Heart left ventricle (tissue), 16 donors: ENCODE measurements at regions not wholly inside any gene's neighbourhood (a gene's known extent, or its start where the extent isn't known, plus 50 kb on each side); places are given as distances from the start of the nearest gene placed in this dataset.

Experiments used
- ATAC-seq, 4 donors: fragments of 200-7000 bp; cut with Tn5 transposase; one replicate each; pipeline ENCODE4 v1.9.1; 2020 to 2022; ENCODE audit warnings: moderate library complexity in 4 of 4, mild to moderate bottlenecking in 3 of 4, moderate number of reproducible peaks in 1 of 4
- DNase-seq, 5 donors: peaks; one replicate each; pipeline ENCODE4 v3.0.0-alpha.2; 2020
- H3K27ac ChIP-seq, 12 donors: fragments of 200-600 bp; sonication (generic) in 4 of 12; one replicate each; pipeline versions ENCODE4 v1.5.0 to v1.8.0; 2016 to 2022; ENCODE audit warnings: mild to moderate bottlenecking in 2 of 12
- H3K27me3 ChIP-seq, 9 donors: fragments of 200-600 bp; sonication (generic) in 2 of 9; one replicate each; pipeline versions ENCODE4 v1.5.1 to v1.8.0; 2016 to 2022; ENCODE audit warnings: mild to moderate bottlenecking in 3 of 9
- H3K36me3 ChIP-seq, 9 donors: fragments of 200-600 bp; sonication (generic) in 2 of 9; one replicate each; pipeline versions ENCODE4 v1.5.0 to v1.8.0; 2018 to 2022; ENCODE audit warnings: mild to moderate bottlenecking in 2 of 9
- H3K4me1 ChIP-seq, 12 donors: fragments of 200-600 bp; sonication (generic) in 4 of 12; one replicate each; pipeline versions ENCODE4 v1.5.0 to v1.8.0; 2016 to 2022; ENCODE audit warnings: mild to moderate bottlenecking in 3 of 12
- H3K4me3 ChIP-seq, 12 donors: fragments of 200-600 bp; sonication (generic) in 4 of 12; one replicate each; pipeline versions ENCODE4 v1.5.0 to v1.8.0; 2017 to 2022; ENCODE audit warnings: mild to moderate bottlenecking in 9 of 12, moderate library complexity in 4 of 12
- H3K9me3 ChIP-seq, 12 donors: fragments of 200-600 bp; sonication (generic) in 4 of 12; one replicate each; pipeline versions ENCODE4 v1.5.0 to v1.8.0; 2016 to 2022; ENCODE audit warnings: mild to moderate bottlenecking in 1 of 12
- POLR2A ChIP-seq, 2 donors: fragments of 450-650 bp; IDR thresholded peaks; one replicate each; pipeline ENCODE4 v1.6.1; 2017; ENCODE audit warnings: antibody characterized with exemption in 2 of 2, mild to moderate bottlenecking in 2 of 2, moderate library complexity in 2 of 2
- WGBS, 4 donors: extraction: QIAGEN DNeasy Blood & Tissue Kit in 2 of 4; methylation state at CpG; one replicate each; pipeline versions ENCODE4 v1.1.5 to v1.1.7; 2013 to 2018; 5-methylcytosine and 5-hydroxymethylcytosine counted together
- intact Hi-C, 10 donors: fragments of 100-400 bp; cut with DNase I; formaldehyde crosslinking; loops; one replicate each; pipeline versions ENCODE4 v1.11.1 to v1.14.2; 2022
- TF ChIP-seq, protein P1 (sequence below), 12 donors: fragments of 200-600 bp; sonication (generic) in 4 of 12; IDR thresholded peaks; one replicate each; pipeline versions ENCODE4 v1.5.0 to v1.8.0; 2018 to 2022; ENCODE audit warnings: antibody characterized with exemption in 12 of 12, mild to moderate bottlenecking in 5 of 12
- donor health status: ischemic (EF 13 %, LVEDD 7.1; RV severe dilation, severe dysfunction).
- donor health status: healthy with polysubstance abuse.
- donor health status: DM: no; HTN: yes; CAD: no.
- donor health status: DM: no; HTN: no; CAD: no.
- donor health status: ischemic (EF 25% LVEDD 6.9; RV normal size, moderate dysfunction).
- donor health status: ischemic (EF 25% LVEDD 5.7; RV mildly dilated, moderate dysfunction).
- donor health status: healthy.
- donor health status: DM: yes; HTN: yes; CAD: no.
- donor health status: ischemic (EF 35%, LVEDD 5.7; RV mildly dilated, moderate dysfunction).
- donor health status: nonischemic (EF 11% LVEDD 7.7; RV severe dilation, severe dysfunction).
- donor health status: DM: yes; HTN: yes; CAD: no.
- donor health status: PGD.
- donor health status: ischemic (EF 29% LVEDD 5.4; RV normal size, mild dysfunction).
- donor health status: nonischemic (EF 23%, LVEDD 6.1; RV moderate dilation, normal function).

- H3K4me1 ChIP-seq, result no peaks in the 10 kb centered on the region
- WGBS, 4 donors, result 51 to 65% (median 60%) methylated on average over 3 of the region's 3 CpGs
- intact Hi-C loops, result no loop called here
- no peak for ATAC-seq
- H3K27ac ChIP-seq, result no peak overlapping the region
- peaks cover 0 to 3% (median 0%) of the 10 kb centered on the region in 12 donors for H3K9me3 ChIP-seq
- H3K36me3 ChIP-seq, result no peaks in the 10 kb centered on the region
- no peaks in the 10 kb centered on the region for H3K27me3 ChIP-seq
- no peak for DNase-seq
- no peak for TF ChIP-seq POLR2A (IDR thresholded peaks at IDR 0.05)
- TF ChIP-seq, protein P1, sequence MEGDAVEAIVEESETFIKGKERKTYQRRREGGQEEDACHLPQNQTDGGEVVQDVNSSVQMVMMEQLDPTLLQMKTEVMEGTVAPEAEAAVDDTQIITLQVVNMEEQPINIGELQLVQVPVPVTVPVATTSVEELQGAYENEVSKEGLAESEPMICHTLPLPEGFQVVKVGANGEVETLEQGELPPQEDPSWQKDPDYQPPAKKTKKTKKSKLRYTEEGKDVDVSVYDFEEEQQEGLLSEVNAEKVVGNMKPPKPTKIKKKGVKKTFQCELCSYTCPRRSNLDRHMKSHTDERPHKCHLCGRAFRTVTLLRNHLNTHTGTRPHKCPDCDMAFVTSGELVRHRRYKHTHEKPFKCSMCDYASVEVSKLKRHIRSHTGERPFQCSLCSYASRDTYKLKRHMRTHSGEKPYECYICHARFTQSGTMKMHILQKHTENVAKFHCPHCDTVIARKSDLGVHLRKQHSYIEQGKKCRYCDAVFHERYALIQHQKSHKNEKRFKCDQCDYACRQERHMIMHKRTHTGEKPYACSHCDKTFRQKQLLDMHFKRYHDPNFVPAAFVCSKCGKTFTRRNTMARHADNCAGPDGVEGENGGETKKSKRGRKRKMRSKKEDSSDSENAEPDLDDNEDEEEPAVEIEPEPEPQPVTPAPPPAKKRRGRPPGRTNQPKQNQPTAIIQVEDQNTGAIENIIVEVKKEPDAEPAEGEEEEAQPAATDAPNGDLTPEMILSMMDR (IDR thresholded peaks at IDR 0.05), result no peak
- no peak overlapping the region for H3K4me3 ChIP-seq
Measured at GRCh38 chr6:114718186-114718585, 375.4 kb upstream of the HS3ST5 start.

DNA sequence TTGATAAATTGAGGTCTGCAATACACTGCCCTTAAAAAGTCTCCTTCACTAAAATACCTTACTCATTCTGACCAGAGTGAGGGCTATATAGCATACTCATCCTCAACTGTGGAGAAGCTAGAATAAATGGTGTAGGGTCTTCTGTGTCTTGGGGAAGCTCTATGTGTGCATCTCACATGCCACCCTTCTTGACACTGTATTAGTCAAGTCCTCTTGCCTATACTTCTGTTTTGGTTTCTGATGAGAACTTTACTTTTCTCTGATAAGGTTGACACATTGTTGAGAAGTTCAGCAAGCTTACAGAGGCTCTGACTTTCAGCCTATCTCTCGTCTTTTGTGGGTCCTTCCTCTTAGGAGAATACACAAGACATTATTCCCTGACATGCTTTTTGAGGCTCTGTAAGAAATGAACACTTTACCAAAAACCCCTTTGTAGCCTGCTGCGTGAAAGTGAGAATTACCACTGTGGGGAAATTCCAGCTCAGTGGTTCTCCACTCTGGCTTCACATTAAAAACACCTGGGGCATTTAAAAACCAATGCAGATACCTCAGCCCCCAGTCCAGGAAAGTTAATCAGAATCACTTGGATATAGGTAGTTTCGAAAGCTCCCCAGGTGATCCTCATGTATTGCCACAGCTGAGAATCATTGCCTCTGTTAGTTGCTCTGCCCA lies 372.1 kb upstream of the HS3ST5 start:
- ATAC-seq (no peak), DNase-seq (no peak)
- Histone ChIP-seq H3K4me3 (no peak overlapping the region), H3K36me3 (no peaks in the 10 kb centered on the region), H3K4me1 (no peaks in the 10 kb centered on the region), H3K27me3 (no peaks in the 10 kb centered on the region), H3K27ac (no peak overlapping the region), H3K9me3 (no peaks in the 10 kb centered on the region)
- 65 to 73% (median 70%) methylated on average over 3 of the region's 3 CpGs for WGBS, 4 donors
- intact Hi-C loops, result no loop called here
- no peak for TF ChIP-seq POLR2A (IDR thresholded peaks at IDR 0.05)
- TF ChIP-seq, protein P1 (IDR thresholded peaks at IDR 0.05), result no peak

DNA sequence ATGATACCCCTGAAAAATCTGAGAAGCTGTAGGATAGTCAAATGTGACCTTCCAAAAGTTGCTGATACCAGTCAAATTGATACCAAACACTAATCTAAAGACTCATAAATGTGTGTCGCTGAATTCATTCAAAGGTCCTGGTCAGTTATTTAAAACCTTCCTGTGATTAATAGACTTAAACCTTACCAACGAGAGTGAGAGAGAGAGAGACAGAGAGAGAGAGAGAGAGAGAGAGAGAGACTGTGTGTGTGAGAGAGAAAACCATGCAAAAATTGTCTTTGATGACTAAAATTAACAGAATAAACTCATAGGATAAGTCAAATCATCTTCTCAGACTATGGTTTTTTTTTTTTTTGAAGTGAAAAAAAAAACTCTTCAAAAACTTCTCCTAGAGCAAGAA lies 370.9 kb upstream of the HS3ST5 start:
- WGBS, 4 donors, result 78 to 85% (median 79%) methylated on average over 2 of the region's 2 CpGs
- ATAC-seq, result no peak
- intact Hi-C loops, result no loop called here
- H3K4me3 ChIP-seq, result no peak overlapping the region
- H3K36me3 ChIP-seq, result no peaks in the 10 kb centered on the region
- no peak overlapping the region for H3K27ac ChIP-seq
- DNase-seq, result no peak
- H3K4me1 ChIP-seq, result no peaks in the 10 kb centered on the region
- no peaks in the 10 kb centered on the region for H3K27me3 ChIP-seq
- no peak for TF ChIP-seq POLR2A (IDR thresholded peaks at IDR 0.05)
- TF ChIP-seq, protein P1 (IDR thresholded peaks at IDR 0.05), result no peak
- peaks cover 0 to 3% (median 0%) of the 10 kb centered on the region in 12 donors for H3K9me3 ChIP-seq

- H3K27ac ChIP-seq, result no peak overlapping the region
- no peak overlapping the region for H3K4me3 ChIP-seq
- intact Hi-C loops, result no loop called here
- no peaks in the 10 kb centered on the region for H3K27me3 ChIP-seq
- ATAC-seq (no peak), DNase-seq (no peak)
- WGBS, 4 donors, result 90 to 100% (median 92%) methylated on average over 1 of the region's 1 CpG
- no peaks in the 10 kb centered on the region for H3K4me1 ChIP-seq
- H3K9me3 ChIP-seq, result peaks cover 0 to 3% (median 0%) of the 10 kb centered on the region in 12 donors
- no peaks in the 10 kb centered on the region for H3K36me3 ChIP-seq
- TF ChIP-seq POLR2A (IDR thresholded peaks at IDR 0.05), result no peak
- TF ChIP-seq, protein P1 (IDR thresholded peaks at IDR 0.05), result no peak
Measured at GRCh38 chr6:114712129-114712662, 369.4 kb upstream of the HS3ST5 start.
